NCI-H446 (cell line): ENCODE measurements at regions not wholly inside any gene's neighbourhood (a gene's known extent, or its start where the extent isn't known, plus 50 kb on each side); places are given as distances from the start of the nearest gene placed in this dataset.
"Not testable (repeated sequence)": the region's sequence is repeated elsewhere in the genome, so short reads cannot be mapped to it uniquely, and the experiment has no call there.

Experiments
- DNase-seq, 2 experiments: peaks; one replicate each; lab custom pipeline; 2025; lab: John Stamatoyannopoulos, UW

- DNase-seq = peak in 1 of 2 experiments; percentile 22
These were observed 174.9 kb upstream of the RPH3A start for GRCh38 chr12:112616469-112617152.

DNA sequence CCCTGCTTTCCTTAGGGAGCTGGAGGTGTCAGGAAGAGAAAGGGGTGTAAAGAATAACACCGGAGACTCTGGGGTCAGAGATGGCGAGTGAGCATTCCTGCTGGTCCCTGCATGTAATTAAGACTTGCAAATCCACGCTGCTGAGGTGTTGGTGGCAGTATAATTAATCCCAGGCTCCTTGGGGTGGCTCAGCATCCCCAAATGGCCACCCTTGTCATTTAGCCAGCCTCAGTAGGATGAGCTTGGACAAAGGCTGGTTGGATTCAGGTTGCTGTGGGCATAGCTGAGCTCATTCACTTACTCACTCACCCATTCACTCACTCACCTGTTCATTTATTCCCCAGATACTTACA is 174.4 kb upstream of the RPH3A start:
- DNase-seq = no peak

GRCh38 chr12:112627851-112628250 is 163.7 kb upstream of the RPH3A start:
- DNase-seq = no peak

GRCh38 chr12:112631974-112632373 is 159.6 kb upstream of the RPH3A start:
- not testable (repeated sequence) for DNase-seq

DNA sequence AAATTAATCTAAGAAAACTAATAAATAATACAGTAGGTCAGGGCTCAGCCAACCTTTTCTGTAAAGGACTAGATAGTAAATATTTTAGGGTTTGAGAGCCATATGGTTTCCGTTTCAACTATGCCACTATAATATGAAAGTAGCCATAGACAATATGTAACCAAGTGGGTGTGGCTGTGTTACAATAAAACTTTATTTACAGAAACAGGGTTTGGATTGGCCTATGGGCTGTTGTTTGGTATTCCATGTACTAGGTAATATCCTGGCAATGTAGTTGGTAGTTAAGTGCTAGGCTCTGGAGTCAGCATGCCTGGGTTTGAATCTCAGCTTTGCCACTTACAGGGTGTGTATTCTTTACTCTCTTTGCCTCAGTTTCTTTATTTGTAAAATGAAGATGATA is 156.5 kb upstream of the RPH3A start:
- no peak for DNase-seq

GRCh38 chr12:112638420-112638819 is 153.1 kb upstream of the RPH3A start:
- no peak for DNase-seq

DNA sequence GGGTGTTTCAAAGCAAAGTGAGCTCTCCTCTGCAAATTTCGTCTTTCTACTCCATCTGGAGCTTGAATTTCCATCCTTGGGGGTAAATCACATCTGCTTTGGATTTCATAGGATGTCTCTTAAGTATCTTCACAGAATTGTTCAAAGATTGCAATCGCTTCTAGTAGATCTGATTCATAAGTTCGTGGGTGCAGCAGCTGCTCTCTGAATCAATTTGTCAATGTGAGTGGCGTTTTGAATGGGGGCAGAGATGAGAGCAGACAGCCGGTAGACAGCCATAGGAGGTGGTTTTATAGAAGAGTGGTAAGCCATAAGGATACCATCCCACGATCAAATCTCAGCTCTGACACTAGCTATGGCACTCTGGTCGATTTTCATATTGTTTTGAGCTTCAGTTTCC is 146.0 kb upstream of the RPH3A start:
- no peak for DNase-seq

DNA sequence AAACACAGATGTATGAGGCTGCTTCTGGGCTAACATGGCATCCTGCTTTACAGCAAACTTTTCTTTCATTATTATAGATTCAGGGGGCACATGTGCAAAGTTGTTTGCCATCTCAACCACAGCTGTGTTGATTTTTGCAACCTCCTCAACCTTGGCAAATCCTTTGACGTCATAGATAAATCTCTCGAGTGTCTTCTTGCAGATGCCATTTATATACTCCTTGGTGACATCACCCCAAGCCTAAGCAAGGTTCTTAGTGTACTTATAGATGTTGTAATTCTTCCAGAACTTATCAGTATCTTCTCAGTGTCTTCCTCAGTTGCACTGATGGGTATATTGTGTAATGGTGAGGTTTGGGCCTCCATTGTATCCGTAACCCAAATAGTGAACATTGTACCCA is 135.4 kb upstream of the RPH3A start:
- no peak for DNase-seq

DNA sequence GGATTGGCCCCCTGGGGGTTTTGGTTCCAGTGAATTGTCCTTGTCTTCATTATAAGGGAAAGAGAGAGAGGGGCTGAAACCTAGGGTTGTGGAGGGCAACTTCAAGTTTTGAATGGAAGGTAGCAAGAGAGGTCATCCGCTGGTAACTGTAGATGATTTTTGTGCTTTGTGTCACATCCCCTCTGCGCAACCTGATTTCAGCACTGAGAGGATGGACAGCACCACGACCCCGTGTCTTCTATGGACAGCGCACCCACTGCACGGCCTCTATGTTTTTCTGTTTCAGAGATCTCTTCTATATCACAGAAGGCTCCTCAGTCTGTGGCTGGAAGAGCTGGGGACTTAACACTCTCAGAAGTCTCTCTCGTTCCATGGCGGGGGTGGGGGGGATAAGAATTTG is 127.0 kb upstream of the RPH3A start:
- DNase-seq = no peak

DNA sequence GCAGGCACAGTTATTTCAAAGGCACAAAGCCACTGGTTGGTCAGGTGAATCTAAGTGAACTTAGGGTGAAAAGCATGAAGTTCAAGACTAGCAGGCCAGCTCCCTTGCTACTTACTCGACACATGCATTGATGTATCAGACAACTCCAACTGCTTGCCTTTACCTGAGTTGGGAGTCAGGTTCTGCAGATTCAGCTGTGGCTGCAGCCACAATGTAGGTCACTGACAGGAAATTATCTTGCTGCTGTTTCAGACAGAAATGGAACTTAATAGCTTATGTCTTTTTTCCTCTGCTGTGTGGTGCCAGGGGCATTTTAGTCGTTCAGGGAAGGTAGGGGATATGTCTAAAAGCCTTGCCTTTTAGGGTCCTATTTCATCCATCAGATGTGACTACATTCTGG is 125.6 kb upstream of the RPH3A start:
- no peak for DNase-seq

DNA sequence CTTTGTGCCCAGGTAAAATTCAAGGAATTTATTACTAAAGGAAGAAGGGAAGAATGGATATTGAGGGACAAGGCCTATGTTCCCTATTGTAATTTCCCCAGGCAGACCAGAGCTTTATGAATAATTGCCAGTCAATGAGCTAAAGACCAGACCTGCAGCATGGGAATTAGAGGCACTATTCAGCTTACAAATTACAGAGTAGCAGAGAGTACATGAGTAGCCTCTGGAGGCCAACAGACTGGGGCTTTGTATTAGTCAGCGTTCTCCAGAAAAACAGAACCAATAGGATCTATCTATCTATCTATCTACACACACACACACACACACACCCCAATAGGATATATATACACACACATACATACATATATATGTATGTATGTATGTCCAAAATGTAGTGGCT is 120.0 kb upstream of the RPH3A start:
- DNase-seq = no peak

DNA sequence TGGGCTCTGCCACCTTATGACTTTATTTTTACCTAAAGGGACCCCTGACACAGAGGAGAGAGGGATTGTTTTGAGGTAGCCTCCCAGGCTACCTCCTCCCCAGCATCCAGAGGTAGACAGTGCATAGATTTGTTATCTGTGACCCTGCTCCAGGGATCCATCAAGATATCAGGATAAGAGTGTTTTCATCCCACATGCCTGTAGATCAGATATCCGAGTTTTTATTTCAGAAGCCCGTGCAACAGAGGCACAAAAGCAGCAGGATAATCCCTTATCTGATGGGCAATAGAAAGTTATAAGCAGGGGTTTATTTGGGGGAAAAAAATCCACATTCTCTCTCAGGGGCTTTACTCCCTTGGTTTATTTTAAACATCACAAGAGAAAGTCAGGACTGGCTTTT is 117.0 kb upstream of the RPH3A start:
- DNase-seq = no peak

- peak in 1 of 2 experiments; percentile 58 for DNase-seq
These were observed 115.0 kb upstream of the RPH3A start for GRCh38 chr12:112676507-112676906.

GRCh38 chr12:112677050-112677765 is 114.3 kb upstream of the RPH3A start:
- DNase-seq = peak in 1 of 2 experiments; percentile 7

GRCh38 chr12:112680993-112681392 is 110.6 kb upstream of the RPH3A start:
- DNase-seq = no peak

DNA sequence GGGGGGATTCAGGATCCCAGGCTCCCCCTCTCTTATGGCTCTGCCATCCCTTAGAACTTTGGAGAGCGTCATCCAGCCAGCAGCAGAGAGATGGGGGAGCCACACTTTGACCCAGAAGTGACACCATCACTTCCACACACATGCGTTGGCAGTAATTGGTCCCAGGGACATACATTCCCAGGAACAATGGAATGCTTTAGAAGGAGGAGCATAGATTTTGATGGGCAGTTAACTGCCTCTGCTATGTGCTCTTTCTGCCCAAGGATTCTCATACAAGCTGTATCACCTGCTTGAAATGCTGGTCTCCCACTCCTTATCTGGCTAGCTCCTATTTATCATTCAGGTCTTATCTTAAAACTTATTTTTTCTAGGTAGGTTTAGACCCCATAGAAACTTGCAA is 109.0 kb upstream of the RPH3A start:
- DNase-seq = no peak

GRCh38 chr12:112684742-112685141 is 106.8 kb upstream of the RPH3A start:
- DNase-seq = no peak

DNA sequence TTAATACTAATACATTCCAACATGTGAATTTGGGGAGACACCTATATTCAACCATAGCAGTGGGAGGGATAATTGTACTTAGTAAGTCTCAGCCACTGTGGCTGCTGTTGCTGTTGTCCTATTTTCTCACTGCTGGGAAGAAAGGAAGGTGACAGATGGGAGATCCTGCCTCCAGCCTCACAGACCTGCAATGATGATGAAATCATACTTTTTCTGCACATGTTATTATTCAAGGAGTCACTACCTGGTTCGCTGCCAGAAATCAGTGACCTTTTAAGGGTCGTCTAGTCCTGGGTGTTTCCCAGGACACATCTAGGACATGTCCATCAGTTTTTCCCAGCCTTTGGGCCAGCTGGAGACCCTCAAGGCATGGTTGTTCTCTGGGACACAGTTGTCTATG is 106.2 kb upstream of the RPH3A start:
- peak; percentile 83 to 88 for DNase-seq

- peak; percentile 96 to 99 for DNase-seq
These were observed 105.2 kb upstream of the RPH3A start for GRCh38 chr12:112686373-112686772.

GRCh38 chr12:112694065-112694464 is 97.5 kb upstream of the RPH3A start:
- DNase-seq = no peak

GRCh38 chr12:112697441-112697840 is 94.1 kb upstream of the RPH3A start:
- DNase-seq = peak in 1 of 2 experiments; percentile 26

- DNase-seq = no peak
These were observed 86.4 kb upstream of the RPH3A start for GRCh38 chr12:112705037-112705632.

GRCh38 chr12:112710414-112710813 is 81.1 kb upstream of the RPH3A start:
- DNase-seq = no peak
